HepG2 (cell line): ENCODE measurements at regions not wholly inside any gene's neighbourhood (a gene's known extent, or its start where the extent isn't known, plus 50 kb on each side); places are given as distances from the start of the nearest gene placed in this dataset.

ENCODE experiments used
- ATAC-seq: fragments of 200-7000 bp; cut with Tn5 transposase; 3 replicates; pipeline ENCODE4 v1.9.1; 2020; ENCODE audit warnings: mild to moderate bottlenecking, moderate library complexity
- BruUV-seq: library from RNA; stranded (reverse); fragments of 400-500 nt; replicated peaks from 2 replicates; lab custom pipeline; 2021; lab: Mats Ljungman, UMichigan
- CTCF ChIA-PET: fragments of 300-600 bp; formaldehyde crosslinking; extraction: SDS; loops from one replicate; lab custom pipeline; 2021; ENCODE audit warnings: low total read pairs, inconsistent platforms, low intra/inter-chr PET ratio; lab: Yijun Ruan, JAX
- POLR2A ChIA-PET: fragments of 350-600 bp; sonication (Branson Sonifier 250); formaldehyde crosslinking; loops from one replicate; lab custom pipeline; 2020; ENCODE audit warnings: antibody characterized with exemption, inconsistent platforms; lab: Yijun Ruan, JAX
- DNase-seq: peaks from one replicate; pipeline ENCODE4 v3.0.0-alpha.2; 2015; ENCODE audit warnings: low spot score
- FAIRE-seq: peaks from 3 replicates; lab custom pipeline; 2011; peaks lifted over from hg19 to GRCh38; lab: Jason Lieb, UNC
- H2AFZ ChIP-seq: one replicate; pipeline ENCODE4 v1.6.1; 2011; ENCODE audit warnings: low read length, inconsistent platforms
- H3K27ac ChIP-seq: fragments of 300-600 bp; 3 replicates; pipeline ENCODE4 v1.8.0; 2011; ENCODE audit warnings: mixed run types, mild to moderate bottlenecking, mixed read lengths, low read length, inconsistent platforms; ENCODE audit not compliant: insufficient read depth; ENCODE audit errors: extremely low read length
- H3K27me3 ChIP-seq, 2 experiments: fragments of 200-600 bp in 1 of 2; 2 replicates in 1 of 2; 3 replicates in 1 of 2; pipeline versions ENCODE4 v1.6.0 to v1.8.0; 2011; ENCODE audit warnings: low read length in 2 of 2, mild to moderate bottlenecking in 2 of 2, moderate library complexity in 2 of 2, inconsistent platforms in 1 of 2; ENCODE audit not compliant: insufficient read depth in 2 of 2, control insufficient read depth in 1 of 2
- H3K36me3 ChIP-seq, 2 experiments: fragments of 200-600 bp in 1 of 2; replicated peaks in 1 of 2; 2 replicates in 1 of 2; 3 replicates in 1 of 2; pipeline versions ENCODE4 v1.5.1 to v1.8.0; 2011; ENCODE audit warnings: low read length in 2 of 2, inconsistent platforms in 1 of 2; ENCODE audit not compliant: insufficient read depth in 2 of 2, control insufficient read depth in 1 of 2
- H3K4me1 ChIP-seq: 2 replicates; pipeline ENCODE4 v1.5.1; 2012; ENCODE audit warnings: low read length, inconsistent platforms; ENCODE audit not compliant: insufficient read depth
- H3K4me2 ChIP-seq: 2 replicates; pipeline ENCODE4 v1.6.0; 2011; ENCODE audit warnings: low read depth, low read length, inconsistent platforms
- H3K4me3 ChIP-seq, 3 experiments: fragments of 200-600 bp in 1 of 3; sonication (generic), shearing (Covaris generic) in 1 of 3; replicated peaks in 1 of 3; 2 replicates each; pipeline ENCODE4 v1.5.1; 2011 to 2016; ENCODE audit warnings: low read length in 3 of 3, inconsistent platforms in 2 of 3, low read depth in 2 of 3, mild to moderate bottlenecking in 2 of 3, control low read depth in 1 of 3, mixed read lengths in 1 of 3; ENCODE audit not compliant: insufficient read depth in 1 of 3
- H3K79me2 ChIP-seq: one replicate; pipeline ENCODE4 v1.6.1; 2011; ENCODE audit warnings: low read length, inconsistent platforms; ENCODE audit not compliant: insufficient read depth
- H3K9ac ChIP-seq: 2 replicates; pipeline ENCODE4 v1.6.0; 2011; ENCODE audit warnings: mild to moderate bottlenecking, low read depth, low read length, inconsistent platforms; ENCODE audit not compliant: insufficient read depth
- H3K9me3 ChIP-seq: 2 replicates; pipeline ENCODE4 v1.5.1; 2012; ENCODE audit warnings: mild to moderate bottlenecking, low read length
- H4K20me1 ChIP-seq: 2 replicates; pipeline ENCODE4 v1.6.0; 2011; ENCODE audit warnings: inconsistent platforms, mild to moderate bottlenecking, low read length, moderate library complexity; ENCODE audit not compliant: insufficient read depth
- ADNP ChIP-seq: sonication (generic); formaldehyde crosslinking; IDR thresholded peaks from 2 replicates; pipeline ENCODE4 v1.4.0; 2020; ENCODE audit warnings: missing genetic modification reagents
- AGO2 ChIP-seq: fragments of 200-400 bp; formaldehyde crosslinking; optimal IDR thresholded peaks from 2 replicates; pipeline ENCODE3; 2017; ENCODE audit warnings: mild to moderate bottlenecking, low read depth, low read length, moderate library complexity
- ELF4 ChIP-seq: sonication (generic); formaldehyde crosslinking; IDR thresholded peaks from 2 replicates; pipeline ENCODE4 v1.5.0; 2020; ENCODE audit warnings: missing genetic modification reagents, mild to moderate bottlenecking, moderate library complexity, borderline replicate concordance
- ETV5 ChIP-seq: IDR thresholded peaks from 2 replicates; pipeline ENCODE4 v1.6.1; 2018; ENCODE audit warnings: missing biosample characterization, missing genetic modification reagents, inconsistent platforms, borderline replicate concordance
- GABPB1 ChIP-seq: IDR thresholded peaks from 2 replicates; pipeline ENCODE4 v1.6.1; 2016; ENCODE audit warnings: mild to moderate bottlenecking, missing genetic modification reagents, moderate library complexity, missing compliant biosample characterization
- GLI4 ChIP-seq: sonication (generic); formaldehyde crosslinking; IDR thresholded peaks from 2 replicates; pipeline ENCODE4 v1.5.1; 2020; ENCODE audit warnings: missing genetic modification reagents, mild to moderate bottlenecking, moderate library complexity, borderline replicate concordance
- NBN ChIP-seq: fragments of 450-650 bp; conservative IDR thresholded peaks from 2 replicates; pipeline ENCODE4 v1.6.1; 2017
- NCOA5 ChIP-seq: sonication (generic); formaldehyde crosslinking; IDR thresholded peaks from 2 replicates; pipeline ENCODE4 v1.4.0; 2020; ENCODE audit warnings: missing genetic modification reagents
- NKX3-1 ChIP-seq: sonication (generic); formaldehyde crosslinking; IDR thresholded peaks from 2 replicates; pipeline ENCODE4 v1.5.0; 2020; ENCODE audit warnings: missing genetic modification reagents
- RAD51 ChIP-seq: fragments of 450-650 bp; IDR thresholded peaks from 2 replicates; pipeline ENCODE4 v1.6.1; 2016; ENCODE audit warnings: borderline replicate concordance
- TCF7L2 ChIP-seq: IDR thresholded peaks from 2 replicates; pipeline ENCODE4 v1.6.1; 2011; ENCODE audit warnings: mild to moderate bottlenecking, low read depth, low read length, moderate library complexity
- TEAD3 ChIP-seq: optimal IDR thresholded peaks from 2 replicates; pipeline ENCODE3; 2016; ENCODE audit warnings: borderline replicate concordance
- ZFY ChIP-seq: sonication (generic); formaldehyde crosslinking; IDR thresholded peaks from 2 replicates; pipeline ENCODE4 v1.4.0; 2020; ENCODE audit warnings: missing genetic modification reagents
- ZNF329 ChIP-seq: sonication (generic); formaldehyde crosslinking; IDR thresholded peaks from 2 replicates; pipeline ENCODE4 v1.9.0; 2021; ENCODE audit warnings: low read depth, mild to moderate bottlenecking, missing genetic modification reagents
- ZNF331 ChIP-seq: sonication (generic); formaldehyde crosslinking; IDR thresholded peaks from 2 replicates; pipeline ENCODE4 v1.4.0; 2020; ENCODE audit warnings: missing genetic modification reagents
- ZNF33B ChIP-seq: sonication (generic); formaldehyde crosslinking; IDR thresholded peaks from 2 replicates; pipeline ENCODE4 v1.5.1; 2020; ENCODE audit warnings: mild to moderate bottlenecking, missing genetic modification reagents
- ZNF543 ChIP-seq: sonication (generic); formaldehyde crosslinking; IDR thresholded peaks from 2 replicates; pipeline ENCODE4 v1.4.0; 2020; ENCODE audit warnings: mild to moderate bottlenecking, missing genetic modification reagents
- ZNF720 ChIP-seq: sonication (generic); formaldehyde crosslinking; IDR thresholded peaks from 2 replicates; pipeline ENCODE4 v1.4.0; 2020; ENCODE audit warnings: missing genetic modification reagents
- ZNF777 ChIP-seq: sonication (generic); formaldehyde crosslinking; IDR thresholded peaks from 2 replicates; pipeline ENCODE4 v1.4.0; 2020; ENCODE audit warnings: missing genetic modification reagents
- ZSCAN25 ChIP-seq: sonication (generic); formaldehyde crosslinking; IDR thresholded peaks from 2 replicates; pipeline ENCODE4 v1.8.0; 2022; ENCODE audit warnings: mild to moderate bottlenecking, missing genetic modification reagents
- WGBS: methylation state at CpG from one replicate; pipeline ENCODE4 v1.1.6; 2017; ENCODE audit warnings: low lambda C conversion rate; 5-methylcytosine and 5-hydroxymethylcytosine counted together
- in situ Hi-C: cut with HindIII; loops from 2 replicates; pipeline ENCODE4 v1.10.0; 2017; ENCODE audit warnings: low pct_unique_long_range_greater_than_20kb; ENCODE audit not compliant: extremely low pct_ligation_motif_present
- intact Hi-C: fragments of 100-400 bp; cut with micrococcal nuclease; formaldehyde crosslinking; loops from one replicate; pipeline ENCODE4 v1.10.0; 2022; ENCODE audit not compliant: unreplicated experiment

GRCh38 chr2:66853585-66853984 is 418.7 kb downstream of the MEIS1 start:
- no peaks in the 10 kb centered on the region for H3K9me3 ChIP-seq
- intact Hi-C loops (no loop called here), in situ Hi-C loops (no loop called here)
- ATAC-seq (no peak), FAIRE-seq (no peak), DNase-seq (no peak)
- H3K4me2 ChIP-seq = no peak overlapping the region
- ChIA-PET POLR2A (no interaction called here), CTCF (no interaction called here)
- no peak for TF ChIP-seq ZNF329 (CRISPR knock-in tag)
- TF ChIP-seq AGO2 = no peak
- TF ChIP-seq ETV5 (CRISPR knock-in tag) = no peak
- no peak for TF ChIP-seq TEAD3
- no peak for TF ChIP-seq NCOA5 (CRISPR knock-in tag)
- TF ChIP-seq TCF7L2 = no peak
- no peak for TF ChIP-seq ZNF543 (CRISPR knock-in tag)
- TF ChIP-seq ZNF331 (CRISPR knock-in tag) = no peak
- TF ChIP-seq ADNP (CRISPR knock-in tag) = no peak
- no peak for TF ChIP-seq ZSCAN25
- TF ChIP-seq ZNF777 (CRISPR knock-in tag) = no peak
- TF ChIP-seq ZNF720 (CRISPR knock-in tag) = no peak
- TF ChIP-seq ZFY = no peak
- no peaks in the 10 kb centered on the region for H3K27me3 ChIP-seq
- H3K79me2 ChIP-seq = no peaks in the 10 kb centered on the region
- WGBS = 29% methylated on average over 6 of the region's 6 CpGs
- H3K27ac ChIP-seq = no peak overlapping the region
- H4K20me1 ChIP-seq = no peaks in the 10 kb centered on the region
- H2AFZ ChIP-seq = no peak overlapping the region
- no peaks in the 10 kb centered on the region for H3K36me3 ChIP-seq
- BruUV-seq = no TSS peak
- H3K4me1 ChIP-seq = peaks cover 7% of the 10 kb centered on the region
- no peak overlapping the region for H3K9ac ChIP-seq
- H3K4me3 ChIP-seq = no peak overlapping the region

- DNase-seq = no peak
- no TSS peak for BruUV-seq
- no peaks in the 10 kb centered on the region for H3K79me2 ChIP-seq
- H3K9me3 ChIP-seq = no peaks in the 10 kb centered on the region
- ATAC-seq = no peak
- no peaks in the 10 kb centered on the region for H3K36me3 ChIP-seq
- intact Hi-C loops = no loop called here
- H3K9ac ChIP-seq = no peak overlapping the region
- H4K20me1 ChIP-seq = no peaks in the 10 kb centered on the region
- CTCF ChIA-PET = no interaction called here
- FAIRE-seq = no peak
- H3K4me2 ChIP-seq = no peak overlapping the region
- in situ Hi-C loops = no loop called here
- H2AFZ ChIP-seq = no peak overlapping the region
- H3K27me3 ChIP-seq = no peaks in the 10 kb centered on the region
- H3K4me1 ChIP-seq = peaks cover 7% of the 10 kb centered on the region
- no peak overlapping the region for H3K27ac ChIP-seq
- H3K4me3 ChIP-seq = no peak overlapping the region
- 36% methylated on average over 3 of the region's 3 CpGs for WGBS
- POLR2A ChIA-PET = no interaction called here
- TF ChIP-seq GLI4 (CRISPR knock-in tag) = no peak
- no peak for TF ChIP-seq RAD51
- no peak for TF ChIP-seq GABPB1 (CRISPR knock-in tag)
- no peak for TF ChIP-seq NKX3-1
- no peak for TF ChIP-seq ELF4 (CRISPR knock-in tag)
- no peak for TF ChIP-seq NBN
- TF ChIP-seq ZFY = no peak
- TF ChIP-seq ZNF33B (CRISPR knock-in tag) = no peak
Measured at GRCh38 chr2:66854298-66854697, 419.4 kb downstream of the MEIS1 start.
